CD4-positive, alpha-beta T cell treated with Interleukin-15 for 1 hour (primary cell): ENCODE measurements at regions not wholly inside any gene's neighbourhood (a gene's known extent, or its start where the extent isn't known, plus 50 kb on each side); places are given as distances from the start of the nearest gene placed in this dataset.

ENCODE experiments used
- DNase-seq: peaks from one replicate; pipeline ENCODE4 v3.0.0-alpha.2; 2020

DNA sequence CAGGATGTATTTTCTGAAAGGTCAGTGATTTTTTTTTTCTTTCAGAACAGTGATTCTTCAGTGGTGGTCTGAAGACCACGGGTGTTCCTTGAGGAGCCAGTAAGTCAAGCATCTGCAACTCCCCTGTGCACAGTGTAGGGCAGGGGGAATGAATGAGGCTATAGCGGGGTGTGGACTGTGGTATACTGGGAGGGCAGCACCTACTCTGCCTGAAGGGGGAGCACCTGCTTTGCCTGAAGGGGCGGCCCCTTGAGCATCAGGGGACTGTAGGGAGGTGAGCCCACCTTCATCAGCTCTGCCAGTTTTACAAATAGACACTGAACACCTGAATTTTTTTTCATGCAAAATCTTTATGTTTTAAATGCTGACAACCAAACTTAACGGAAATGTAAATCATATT lies 77.5 kb upstream of the RIPOR2 start:
- DNase-seq: no peak

DNA sequence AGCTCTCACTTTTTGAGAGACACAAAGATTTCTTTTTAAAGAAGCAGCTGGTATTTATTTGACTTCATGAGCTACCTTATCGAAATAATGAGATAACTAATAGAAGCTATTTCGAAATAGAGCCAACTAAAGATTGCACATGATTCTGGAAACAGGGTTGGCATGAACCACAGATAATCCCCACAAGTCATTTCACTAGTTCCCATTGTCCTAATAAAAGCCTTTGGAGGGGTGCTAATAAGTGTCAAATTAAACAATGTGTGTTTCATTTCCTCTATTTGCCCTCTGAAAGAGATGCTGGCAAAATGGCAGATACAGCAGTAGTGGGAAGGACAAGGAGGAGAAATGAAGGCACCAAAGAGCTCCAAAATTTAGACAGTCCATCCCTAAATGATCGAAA lies 78.6 kb upstream of the RIPOR2 start:
- DNase-seq: no peak

GRCh38 chr6:25014791-25015560 lies 79.2 kb upstream of the RIPOR2 start:
- peak; percentile 82 for DNase-seq

- no peak for DNase-seq
Measured at GRCh38 chr6:25016014-25016720, 80.4 kb upstream of the RIPOR2 start.

- no peak for DNase-seq
Measured at GRCh38 chr6:25017486-25017885, 81.7 kb upstream of the RIPOR2 start.

DNA sequence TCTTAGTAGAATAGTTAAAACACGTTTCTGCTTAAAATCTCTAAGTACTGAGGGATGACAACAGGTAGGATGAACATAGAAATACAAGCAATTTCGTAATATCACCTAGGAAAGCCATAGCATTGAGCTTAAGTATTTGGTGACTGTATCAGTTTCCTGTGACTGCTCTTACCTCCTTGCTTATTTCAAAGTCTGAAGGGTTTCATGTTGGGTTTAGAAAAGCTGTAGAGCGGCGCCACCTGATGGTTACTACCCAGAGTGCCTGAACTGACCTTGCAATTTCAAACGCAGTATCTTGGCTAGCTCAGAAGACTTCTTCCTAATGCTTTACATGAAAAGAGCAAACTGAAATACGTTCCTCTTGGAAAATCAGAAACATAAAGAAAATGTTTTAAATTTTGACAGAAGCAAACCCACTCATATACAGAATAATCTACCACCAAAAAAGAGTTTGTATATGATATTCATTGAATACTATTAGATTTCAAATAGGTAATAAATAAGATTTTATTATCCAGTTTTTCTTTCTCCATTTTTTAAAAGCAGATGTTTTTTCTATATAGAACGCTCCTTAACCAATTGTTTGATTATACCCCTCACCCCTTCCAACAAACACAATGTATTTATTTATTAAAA lies 82.3 kb upstream of the RIPOR2 start:
- peak; percentile 84 for DNase-seq

- no peak for DNase-seq
Measured at GRCh38 chr6:25018568-25018954, 82.8 kb upstream of the RIPOR2 start.

GRCh38 chr6:25022140-25022553 lies 86.4 kb upstream of the RIPOR2 start:
- DNase-seq: no peak

- no peak for DNase-seq
Measured at GRCh38 chr6:25023781-25024180, 88.0 kb upstream of the RIPOR2 start.

- no peak for DNase-seq
Measured at GRCh38 chr6:25024821-25025220, 89.1 kb upstream of the RIPOR2 start.

DNA sequence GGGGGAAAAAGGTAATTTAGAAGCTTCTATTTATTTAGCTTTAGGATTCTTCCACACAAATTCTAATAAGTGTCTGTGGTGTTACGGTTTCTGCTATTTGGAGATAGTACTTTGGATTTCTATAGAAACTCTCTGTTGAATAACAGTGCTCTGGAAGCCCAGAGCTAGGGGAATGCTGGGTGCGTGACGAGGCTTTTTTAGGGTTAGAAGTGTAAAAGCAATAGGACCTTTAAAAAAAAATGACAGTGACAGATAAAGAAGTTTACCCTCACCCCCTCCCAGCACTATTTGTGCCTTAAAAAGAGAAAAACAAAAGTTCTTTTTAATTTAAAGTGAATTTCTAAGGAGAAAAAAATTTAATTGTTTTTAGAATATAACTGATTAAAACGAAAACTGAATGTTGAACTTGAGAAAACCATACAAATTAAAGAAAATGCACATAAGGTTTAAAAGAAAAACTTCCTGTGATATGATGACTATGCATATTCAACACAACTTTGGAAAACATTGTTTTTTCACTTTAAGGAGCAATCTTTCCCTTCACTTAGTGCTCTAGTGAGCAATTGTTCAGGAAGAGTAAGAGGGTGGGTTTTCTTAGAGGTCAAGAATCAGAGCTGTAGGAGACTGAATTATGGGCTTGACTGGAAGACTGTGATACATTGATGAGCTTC lies 89.6 kb upstream of the RIPOR2 start:
- DNase-seq: no peak

- DNase-seq: no peak
Measured at GRCh38 chr6:25025919-25026301, 90.2 kb upstream of the RIPOR2 start.

- no peak for DNase-seq
Measured at GRCh38 chr6:25026723-25027122, 91.0 kb upstream of the RIPOR2 start.

GRCh38 chr6:25027221-25027916 lies 91.6 kb upstream of the RIPOR2 start:
- peak; percentile 81 for DNase-seq

GRCh38 chr6:25028328-25028727 lies 92.6 kb upstream of the RIPOR2 start:
- DNase-seq: no peak

- DNase-seq: no peak
Measured at GRCh38 chr6:25032934-25033333, 97.2 kb upstream of the RIPOR2 start.

DNA sequence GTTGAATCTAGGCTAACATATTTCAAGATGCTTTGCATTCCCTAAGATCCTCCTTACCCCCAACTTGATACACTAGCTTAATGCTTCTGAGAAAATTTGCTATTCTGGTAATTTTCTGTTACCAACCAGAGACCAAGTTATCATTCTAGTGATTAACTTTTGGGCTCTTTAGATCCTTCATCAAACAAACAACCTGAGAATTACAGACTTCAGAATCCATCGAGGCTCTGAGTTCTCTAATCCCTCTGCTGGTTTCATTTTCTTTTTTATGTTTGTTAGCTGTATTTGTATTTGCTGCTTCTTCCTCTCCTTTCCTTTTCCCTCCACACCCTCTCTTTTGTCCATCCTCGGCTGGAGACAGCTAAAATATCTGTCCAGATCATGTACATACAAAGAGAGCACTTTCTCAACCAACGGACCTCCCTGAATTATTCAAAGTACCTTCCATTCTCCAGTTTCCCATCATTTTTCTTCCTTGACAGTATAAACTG lies 98.7 kb upstream of the RIPOR2 start:
- no peak for DNase-seq

GRCh38 chr6:25035174-25035511 lies 99.4 kb upstream of the RIPOR2 start:
- no peak for DNase-seq

- no peak for DNase-seq
Measured at GRCh38 chr6:25035512-25036435, 100.0 kb upstream of the RIPOR2 start.

- no peak for DNase-seq
Measured at GRCh38 chr6:25036461-25036860, 100.7 kb upstream of the RIPOR2 start.

GRCh38 chr6:25038300-25038699 lies 102.5 kb upstream of the RIPOR2 start:
- DNase-seq: no peak

DNA sequence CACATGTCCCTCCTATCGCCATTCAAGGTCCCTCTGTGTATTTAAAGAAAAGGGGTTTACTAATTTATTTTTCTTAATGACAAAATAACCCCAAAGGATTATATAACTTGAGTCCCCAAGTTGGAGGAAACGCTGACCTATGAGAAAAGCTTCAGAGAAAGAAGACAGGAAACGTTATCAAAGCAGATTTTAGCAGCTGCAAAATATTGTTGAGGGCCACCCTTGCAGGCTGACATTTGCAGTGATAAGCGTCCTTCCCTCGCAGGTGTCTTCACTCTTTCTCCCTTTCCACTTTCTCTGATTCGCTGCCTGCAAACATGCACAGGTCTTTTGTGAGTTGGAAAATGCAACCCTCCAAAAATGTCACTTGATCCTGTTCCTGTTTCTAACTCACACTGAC lies 103.2 kb upstream of the RIPOR2 start:
- no peak for DNase-seq
